ENCODE measurements at regions not wholly inside any gene's neighbourhood (a gene's known extent, or its start where the extent isn't known, plus 50 kb on each side); places are given as distances from the start of the nearest gene placed in this dataset.

DNA sequence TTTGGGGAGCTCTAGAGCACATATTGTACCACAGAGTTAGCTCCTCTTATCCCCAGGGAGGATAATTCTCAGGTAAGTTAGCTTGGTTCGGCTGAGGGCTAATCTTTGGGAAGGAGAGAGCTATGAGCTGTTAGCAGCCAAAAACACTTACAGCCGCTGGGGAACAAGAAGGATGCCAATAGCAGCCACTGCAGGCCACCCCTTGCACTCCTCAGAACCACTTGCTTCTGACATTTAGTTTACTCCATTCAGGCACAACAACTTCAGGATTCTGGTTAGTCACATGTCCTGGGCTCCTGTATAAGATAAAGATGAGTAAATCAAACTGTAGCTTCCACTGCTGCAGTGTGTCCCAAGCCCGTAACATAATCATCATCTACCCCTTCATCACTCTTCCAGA lies 212.6 kb upstream of the ADGRL2 start:
- no peak for TF ChIP-seq POLR2A (IDR thresholded peaks at IDR 0.05; ENCODE audit: low read depth, low read length)
- DNase-seq (ENCODE audit: insufficient read length, low spot score), result no peak
- FAIRE-seq, result no peak

DNA sequence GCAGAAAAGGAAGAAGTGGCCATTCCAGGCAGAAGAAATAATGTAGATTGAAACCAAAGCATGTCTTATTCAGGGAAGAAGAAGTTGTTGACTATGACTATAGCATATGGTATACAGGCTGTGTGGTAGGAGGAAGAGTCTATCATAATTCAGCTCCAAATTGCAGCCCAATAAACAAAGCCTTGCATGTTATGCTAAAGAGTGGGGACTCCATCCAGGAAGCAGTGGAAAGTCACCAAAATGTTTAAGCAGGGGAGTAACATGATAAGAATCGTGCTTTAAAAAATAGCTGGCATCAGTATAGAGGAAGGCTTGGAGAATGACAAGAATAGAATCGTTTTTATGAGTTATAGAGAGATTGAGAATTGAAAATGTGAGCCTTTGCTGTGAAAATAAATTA lies 213.3 kb upstream of the ADGRL2 start:
- no peak for TF ChIP-seq POLR2A (IDR thresholded peaks at IDR 0.05; ENCODE audit: low read depth, low read length)
- no peak for DNase-seq (ENCODE audit: insufficient read length, low spot score)
- FAIRE-seq, result no peak

DNA sequence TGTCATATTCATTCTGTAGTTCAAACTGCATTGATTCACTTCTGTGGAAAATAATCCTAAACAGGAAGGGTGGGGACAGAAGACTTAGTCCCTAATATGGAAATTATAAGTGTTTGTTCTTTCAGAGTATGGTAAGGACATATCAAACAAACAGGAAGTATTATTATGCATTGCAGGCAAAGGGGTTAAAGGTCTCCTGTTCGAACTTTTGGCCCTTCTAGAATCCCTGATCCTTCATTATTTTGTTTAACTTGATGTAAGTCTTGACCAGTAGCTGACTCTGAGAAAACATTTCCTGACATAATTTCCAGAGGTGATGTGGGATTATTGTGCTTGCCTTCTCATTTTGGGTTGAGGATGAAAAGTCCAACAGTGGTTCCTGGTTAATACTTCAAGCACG lies 215.4 kb upstream of the ADGRL2 start:
- FAIRE-seq (no peak), DNase-seq (ENCODE audit: insufficient read length, low spot score) (no peak)
- TF ChIP-seq POLR2A (IDR thresholded peaks at IDR 0.05; ENCODE audit: low read depth, low read length), result no peak

DNA sequence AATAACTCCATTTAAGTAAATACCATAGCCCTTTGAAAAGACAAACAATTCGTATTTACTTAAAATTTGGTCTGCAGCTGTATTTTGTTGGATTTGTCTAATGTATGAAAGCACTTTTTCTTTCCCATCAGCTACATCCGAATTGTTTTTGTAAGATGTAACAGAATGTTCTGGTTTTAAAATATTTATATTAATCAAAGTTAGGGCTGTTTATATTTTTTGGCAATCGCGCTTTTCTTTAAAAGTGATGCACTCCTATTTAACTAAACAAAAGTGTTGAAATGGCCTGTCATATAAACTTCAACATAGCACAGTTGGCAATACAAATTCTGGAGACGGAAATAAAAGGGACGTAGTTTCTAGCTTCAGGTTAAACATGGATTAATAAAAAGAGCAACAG lies 216.3 kb upstream of the ADGRL2 start:
- TF ChIP-seq POLR2A (IDR thresholded peaks at IDR 0.05; ENCODE audit: low read depth, low read length), result no peak
- FAIRE-seq, result no peak
- DNase-seq (ENCODE audit: insufficient read length, low spot score), result no peak

DNA sequence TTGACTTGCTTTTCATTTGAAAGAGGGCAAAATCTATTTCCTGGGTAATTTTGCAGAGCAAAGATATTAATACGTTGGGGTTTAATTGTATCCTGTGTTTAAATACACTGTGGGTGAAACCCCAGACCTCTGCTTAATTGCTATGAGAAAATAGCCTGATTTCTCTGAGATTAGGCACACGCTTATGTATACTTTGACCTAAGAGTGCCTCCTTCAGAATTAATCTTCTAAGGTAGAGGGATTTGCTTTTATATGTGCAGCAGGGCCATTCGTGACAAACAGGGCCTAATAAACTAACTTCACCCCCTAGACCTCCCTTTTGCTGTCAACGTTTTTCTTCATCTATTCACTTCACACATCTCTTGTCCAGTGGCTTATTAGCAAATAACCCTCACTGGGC lies 216.9 kb upstream of the ADGRL2 start:
- no peak for DNase-seq (ENCODE audit: insufficient read length, low spot score)
- no peak for FAIRE-seq
- TF ChIP-seq POLR2A (IDR thresholded peaks at IDR 0.05; ENCODE audit: low read depth, low read length), result no peak

DNA sequence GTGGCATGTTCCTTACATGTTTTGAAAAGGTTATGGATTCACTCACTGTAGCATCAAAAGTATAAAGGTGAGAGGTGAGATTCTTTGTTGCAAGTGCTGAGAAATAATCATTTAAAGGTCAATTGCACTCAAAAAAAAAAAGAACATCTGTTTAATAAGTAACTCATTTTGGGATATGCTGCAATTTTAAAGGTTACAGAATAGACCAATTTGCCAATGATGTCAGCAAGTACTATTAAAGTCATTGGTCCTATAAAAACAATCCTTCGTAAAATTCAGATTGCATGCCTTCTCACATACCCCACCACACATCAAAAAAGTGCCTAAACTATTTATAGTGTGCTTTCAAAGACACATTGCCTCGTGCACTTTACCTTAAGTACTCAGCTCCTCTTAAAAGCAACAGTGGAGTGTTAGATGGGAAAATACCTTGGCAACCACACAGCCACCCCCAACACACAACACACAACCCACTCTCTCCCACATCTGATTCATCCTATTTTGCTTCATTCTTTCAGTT lies 218.2 kb upstream of the ADGRL2 start:
- TF ChIP-seq POLR2A (IDR thresholded peaks at IDR 0.05; ENCODE audit: low read depth, low read length), result no peak
- FAIRE-seq (no peak), DNase-seq (ENCODE audit: insufficient read length, low spot score) (no peak)

DNA sequence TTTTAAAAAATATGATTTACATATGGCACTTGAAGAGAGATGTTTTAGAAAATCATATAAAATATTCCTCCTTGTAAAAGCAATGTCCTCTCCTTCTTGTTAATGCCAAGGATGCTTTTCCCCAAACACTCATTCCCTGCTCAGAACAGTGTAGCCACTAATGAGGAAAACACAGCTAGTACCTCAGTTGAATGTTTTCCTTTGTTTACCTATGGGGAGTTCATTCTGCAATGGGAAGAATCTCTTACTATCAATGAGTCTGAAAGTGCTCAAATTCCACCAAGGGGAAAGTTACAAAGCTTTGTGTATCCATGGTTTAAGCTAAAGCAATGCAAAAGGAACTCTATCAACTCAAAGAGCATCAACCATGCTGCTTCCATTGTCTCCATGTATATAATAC lies 221.9 kb upstream of the ADGRL2 start:
- no peak for FAIRE-seq
- no peak for TF ChIP-seq POLR2A (IDR thresholded peaks at IDR 0.05; ENCODE audit: low read depth, low read length)
- DNase-seq (ENCODE audit: insufficient read length, low spot score), result no peak

DNA sequence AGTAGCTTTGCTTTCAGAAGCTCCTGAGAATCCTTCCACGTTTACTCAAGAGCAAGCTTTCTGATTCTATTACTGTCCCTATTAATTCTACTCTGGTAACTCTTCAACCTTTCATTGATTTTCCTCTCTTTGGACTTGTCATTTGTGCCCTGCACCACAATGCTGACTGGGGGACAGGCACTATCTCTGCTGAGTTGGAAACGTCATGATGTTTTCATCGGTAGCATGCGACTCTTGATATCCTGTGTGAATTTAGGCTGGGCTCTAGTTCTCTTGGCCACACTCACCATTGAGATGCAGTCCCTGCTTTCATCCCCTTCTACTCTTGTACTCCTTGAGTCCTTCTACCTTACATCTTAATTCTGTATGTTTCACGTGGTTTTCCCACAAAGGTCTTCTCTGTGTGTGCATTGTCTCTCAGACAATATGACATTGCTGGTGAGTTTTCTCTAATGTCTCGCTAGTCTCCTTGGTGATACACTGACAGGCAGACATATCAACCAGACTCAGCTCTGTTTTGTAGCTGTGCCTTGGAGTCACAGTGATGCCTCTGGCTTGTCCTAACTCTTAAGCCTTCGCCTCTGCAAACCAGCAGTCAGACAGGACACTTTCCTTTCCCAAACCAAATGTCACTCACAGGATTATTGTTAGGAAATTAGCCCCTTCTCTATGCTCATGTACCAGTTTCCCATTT lies 223.6 kb upstream of the ADGRL2 start:
- DNase-seq (ENCODE audit: insufficient read length, low spot score) (no peak), FAIRE-seq (no peak)
- no peak for TF ChIP-seq POLR2A (IDR thresholded peaks at IDR 0.05; ENCODE audit: low read depth, low read length)

DNA sequence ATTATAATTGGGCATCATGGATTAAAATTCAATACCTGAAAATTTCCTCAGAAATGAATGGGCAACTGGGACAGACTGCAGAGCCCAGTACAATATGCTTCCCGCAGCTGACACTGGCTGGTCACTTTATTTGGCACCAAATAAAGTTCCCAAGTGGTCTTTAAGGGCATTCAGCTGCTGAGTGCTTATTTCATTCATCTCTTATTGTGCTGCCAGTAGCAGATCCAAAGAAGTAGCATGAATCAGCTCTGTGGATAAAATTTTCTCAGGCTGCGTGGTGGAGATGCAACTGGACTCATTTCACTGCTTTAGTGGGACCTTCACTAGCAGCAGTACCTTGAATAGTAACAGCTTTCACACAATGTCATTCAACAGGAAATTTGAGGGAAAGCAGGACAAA lies 226.3 kb upstream of the ADGRL2 start:
- TF ChIP-seq POLR2A (IDR thresholded peaks at IDR 0.05; ENCODE audit: low read depth, low read length), result no peak
- FAIRE-seq, result no peak
- no peak for DNase-seq (ENCODE audit: insufficient read length, low spot score)

DNA sequence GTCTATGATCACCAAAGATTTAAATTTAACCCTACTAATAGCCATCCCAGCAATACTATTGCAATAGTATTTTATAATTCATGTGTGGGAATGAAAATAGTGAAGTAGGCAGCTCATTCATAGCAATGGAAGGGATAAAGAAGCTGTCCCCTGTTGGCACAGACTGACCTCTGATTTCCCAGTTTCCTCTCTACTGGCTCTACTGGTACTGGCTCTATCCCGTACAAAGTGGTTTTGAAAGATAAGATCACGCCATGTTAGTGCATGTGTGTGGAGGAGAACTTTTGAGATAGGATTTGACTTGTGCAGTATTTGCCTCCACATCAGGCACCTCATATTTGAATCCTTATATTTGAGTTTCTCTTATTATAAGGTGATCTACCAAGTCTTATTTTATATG lies 227.3 kb upstream of the ADGRL2 start:
- no peak for TF ChIP-seq POLR2A (IDR thresholded peaks at IDR 0.05; ENCODE audit: low read depth, low read length)
- no peak for FAIRE-seq

DNA sequence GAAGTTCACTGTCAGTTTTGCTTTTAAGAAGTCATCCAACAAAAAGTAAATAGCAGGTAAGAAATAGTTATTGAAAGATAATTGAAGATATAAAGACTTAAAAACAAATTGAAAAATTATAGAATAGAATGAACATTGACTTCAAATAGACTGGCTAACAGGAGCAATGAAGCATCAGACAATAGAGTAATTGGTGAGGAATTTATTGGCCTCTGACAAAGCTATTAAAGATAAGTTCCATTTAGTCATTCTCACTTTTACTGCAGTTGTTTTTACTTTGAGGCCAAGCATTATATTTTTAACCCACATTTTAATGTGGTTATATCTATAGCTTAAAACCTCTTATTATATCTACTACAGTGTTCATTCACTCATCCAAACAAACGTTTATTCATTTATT lies 228.8 kb upstream of the ADGRL2 start:
- DNase-seq (ENCODE audit: insufficient read length, low spot score) (no peak), FAIRE-seq (no peak)
- no peak for TF ChIP-seq POLR2A (IDR thresholded peaks at IDR 0.05; ENCODE audit: low read depth, low read length)

More for the DNA sequence above, 227.3 kb upstream of the ADGRL2 start:
- DNase-seq (ENCODE audit: insufficient read length, low spot score), result no peak

DNA sequence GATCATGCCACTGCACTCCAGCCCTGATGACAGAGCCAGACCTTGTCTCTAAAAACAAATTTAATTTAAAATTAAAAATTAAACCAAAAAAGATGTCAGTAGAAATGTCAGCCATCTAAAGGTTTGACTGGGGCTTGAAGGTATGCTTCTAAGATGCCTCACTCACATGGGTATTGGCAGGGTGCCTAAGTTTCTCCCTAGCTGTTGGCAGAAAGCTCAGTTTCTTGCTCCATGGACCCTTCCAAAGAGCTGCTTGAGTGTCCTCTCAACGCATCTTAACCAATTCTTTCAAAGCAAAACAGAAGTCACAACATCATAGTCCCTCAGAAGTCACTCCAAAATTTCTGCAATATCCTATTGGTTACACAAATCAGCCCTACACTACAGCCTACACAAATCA lies 231.0 kb upstream of the ADGRL2 start:
- DNase-seq (ENCODE audit: insufficient read length, low spot score), result no peak
- FAIRE-seq, result no peak
- TF ChIP-seq POLR2A (IDR thresholded peaks at IDR 0.05; ENCODE audit: low read depth, low read length), result no peak

DNA sequence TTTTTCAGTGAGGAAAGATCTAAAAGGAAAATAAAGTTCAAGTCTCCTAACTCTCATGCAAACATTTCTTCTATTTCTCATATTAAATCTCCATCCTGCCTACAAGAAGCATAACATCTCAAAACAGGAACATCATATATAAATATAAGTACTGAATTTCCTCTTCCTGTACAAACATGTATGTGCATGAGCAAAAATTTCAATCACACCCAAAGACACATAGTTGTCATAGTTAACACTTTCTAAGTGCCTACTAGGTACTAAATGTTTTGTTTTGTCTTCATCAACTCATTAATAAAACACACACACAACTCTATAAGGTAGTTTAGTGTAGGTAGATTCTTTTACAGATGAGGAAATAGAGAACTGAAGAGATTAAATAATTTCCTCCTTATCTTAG lies 237.1 kb upstream of the ADGRL2 start:
- FAIRE-seq (no peak), DNase-seq (ENCODE audit: insufficient read length, low spot score) (no peak)
- TF ChIP-seq POLR2A (IDR thresholded peaks at IDR 0.05; ENCODE audit: low read depth, low read length), result no peak

DNA sequence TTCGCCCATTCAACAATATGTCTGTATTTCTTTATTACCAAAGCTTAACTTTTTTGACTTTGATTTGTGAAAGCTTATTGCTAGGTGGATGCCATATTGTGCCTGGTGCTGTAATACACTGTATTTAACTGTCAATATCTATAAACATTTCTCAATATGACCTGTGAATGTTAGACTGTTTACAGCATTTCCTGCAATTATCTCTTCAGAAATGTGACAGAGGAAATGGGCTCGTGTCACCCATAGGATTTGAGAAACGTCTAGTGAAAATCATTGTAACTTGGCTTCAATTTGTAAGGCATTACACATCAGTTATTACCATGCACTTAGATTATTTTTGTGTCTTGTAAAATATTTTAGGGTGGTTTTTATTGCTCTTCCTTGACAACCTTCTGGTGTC lies 237.8 kb upstream of the ADGRL2 start:
- DNase-seq (ENCODE audit: insufficient read length, low spot score) (no peak), FAIRE-seq (no peak)
- TF ChIP-seq POLR2A (IDR thresholded peaks at IDR 0.05; ENCODE audit: low read depth, low read length), result no peak

DNA sequence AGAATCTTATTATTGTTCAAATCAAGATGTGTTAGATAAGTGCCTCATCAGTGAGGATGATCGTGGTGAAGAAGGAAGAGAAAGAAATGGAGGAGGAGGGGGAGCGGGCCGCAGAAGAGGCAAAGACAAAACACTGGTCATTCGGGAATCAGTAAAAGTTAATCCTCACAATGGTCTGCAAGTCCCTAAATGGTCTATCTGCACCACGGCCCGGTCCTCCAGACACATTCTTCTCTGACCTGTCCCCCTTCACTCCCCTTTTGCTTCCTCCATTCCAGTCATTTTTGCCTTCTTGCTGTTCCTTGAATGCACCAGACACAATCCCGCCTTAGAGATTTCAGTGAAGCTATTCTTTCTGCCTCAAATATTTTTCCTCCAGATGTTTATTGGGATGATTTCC lies 240.1 kb upstream of the ADGRL2 start:
- no peak for TF ChIP-seq POLR2A (IDR thresholded peaks at IDR 0.05; ENCODE audit: low read depth, low read length)
- FAIRE-seq, result no peak
- no peak for DNase-seq (ENCODE audit: insufficient read length, low spot score)
